Endothelial cell of umbilical vein (primary cell): ENCODE measurements at regions not wholly inside any gene's neighbourhood (a gene's known extent, or its start where the extent isn't known, plus 50 kb on each side); places are given as distances from the start of the nearest gene placed in this dataset.

Experiments
- BruUV-seq: library from RNA; stranded (reverse); fragments of 400-500 nt; replicated peaks from 2 replicates; lab custom pipeline; 2021; lab: Mats Ljungman, UMichigan
- CTCF ChIA-PET: fragments of 300-600, 350-600 bp; sonication (Branson Sonifier 250); formaldehyde crosslinking; loops from one replicate; lab custom pipeline; 2021; ENCODE audit warnings: antibody characterized with exemption, inconsistent platforms; lab: Charles Lee
- POLR2A ChIA-PET: fragments of 300-600, 350-600 bp; sonication (Branson Sonifier 250); formaldehyde crosslinking; loops from one replicate; lab custom pipeline; 2021; ENCODE audit warnings: antibody characterized with exemption, inconsistent platforms; lab: Charles Lee
- DNase-seq: peaks from one replicate; pipeline ENCODE4 v3.0.0-alpha.2; 2011; ENCODE audit warnings: low read depth, low spot score
- FAIRE-seq: peaks from 2 replicates; lab custom pipeline; 2011; peaks lifted over from hg19 to GRCh38; lab: Jason Lieb, UNC
- H2AFZ ChIP-seq: 2 replicates; pipeline ENCODE4 v1.6.0; 2012; ENCODE audit warnings: low read depth, low read length, control low read depth, inconsistent platforms
- H3K27ac ChIP-seq: 2 replicates; pipeline ENCODE4 v1.5.1; 2011; ENCODE audit warnings: low read depth, mild to moderate bottlenecking, control low read depth, low read length, moderate library complexity; ENCODE audit not compliant: insufficient read depth
- H3K27me3 ChIP-seq, 2 experiments: 2 replicates each; pipeline versions ENCODE4 v1.6.0 to v1.6.1; 2011; ENCODE audit warnings: low read length in 2 of 2, mixed read lengths in 1 of 2; ENCODE audit not compliant: control insufficient read depth in 2 of 2, insufficient read depth in 2 of 2
- H3K36me3 ChIP-seq, 2 experiments: 2 replicates in 1 of 2; 3 replicates in 1 of 2; pipeline ENCODE4 v1.5.1; 2011; ENCODE audit warnings: low read length in 2 of 2, mild to moderate bottlenecking in 1 of 2, moderate library complexity in 1 of 2; ENCODE audit not compliant: control insufficient read depth in 2 of 2, insufficient read depth in 2 of 2; ENCODE audit errors: extremely low read depth in 1 of 2
- H3K4me1 ChIP-seq: 3 replicates; pipeline ENCODE4 v1.5.1; 2011; ENCODE audit warnings: mild to moderate bottlenecking, low read length; ENCODE audit not compliant: control insufficient read depth, insufficient read depth; ENCODE audit errors: extremely low read depth
- H3K4me2 ChIP-seq: 2 replicates; pipeline ENCODE4 v1.6.1; 2011; ENCODE audit warnings: low read length, control low read depth, mixed read lengths; ENCODE audit not compliant: insufficient read depth
- H3K4me3 ChIP-seq, 3 experiments: fragments of 200-600 bp in 1 of 3; sonication (generic), shearing (Covaris generic) in 1 of 3; replicated peaks in 1 of 3; 2 replicates each; pipeline ENCODE4 v1.5.1; 2011 to 2016; ENCODE audit warnings: control low read depth in 3 of 3, low read length in 3 of 3, mild to moderate bottlenecking in 2 of 3, inconsistent platforms in 1 of 3, low read depth in 1 of 3, moderate library complexity in 1 of 3; ENCODE audit not compliant: insufficient read depth in 1 of 3
- H3K79me2 ChIP-seq: 2 replicates; pipeline ENCODE4 v1.6.0; 2012; ENCODE audit warnings: low read length, inconsistent platforms; ENCODE audit not compliant: control insufficient read depth, insufficient read depth
- H3K9ac ChIP-seq: replicated peaks from 2 replicates; pipeline ENCODE3; 2011; ENCODE audit warnings: low read length, control low read depth; ENCODE audit not compliant: insufficient read depth; ENCODE audit errors: extremely low read depth
- H3K9me1 ChIP-seq: replicated peaks from 3 replicates; pipeline ENCODE4 v1.6.0; 2011; ENCODE audit warnings: mild to moderate bottlenecking, low read length; ENCODE audit not compliant: control insufficient read depth, insufficient read depth; ENCODE audit errors: extremely low read depth
- H3K9me3 ChIP-seq: replicated peaks from 2 replicates; pipeline ENCODE4 v1.5.1; 2012; ENCODE audit warnings: low read length, inconsistent platforms; ENCODE audit not compliant: control insufficient read depth, insufficient read depth
- H4K20me1 ChIP-seq: replicated peaks from 2 replicates; pipeline ENCODE3; 2011; ENCODE audit warnings: mild to moderate bottlenecking, low read length; ENCODE audit not compliant: control insufficient read depth, insufficient read depth; ENCODE audit errors: extremely low read depth
- EZH2 ChIP-seq: IDR thresholded peaks from 2 replicates; pipeline ENCODE4 v1.6.1; 2012; ENCODE audit warnings: borderline replicate concordance, low read depth, mild to moderate bottlenecking, moderate library complexity, low read length, inconsistent platforms; ENCODE audit not compliant: severe bottlenecking
- FOS ChIP-seq: IDR thresholded peaks from 2 replicates; pipeline ENCODE4 v1.6.1; 2011; ENCODE audit warnings: mild to moderate bottlenecking, low read length, moderate library complexity, borderline replicate concordance; ENCODE audit not compliant: insufficient read depth
- GATA2 ChIP-seq: IDR thresholded peaks from 2 replicates; pipeline ENCODE4 v1.7.0; 2011; ENCODE audit warnings: low read depth, mild to moderate bottlenecking, moderate library complexity, mixed read lengths, low read length; ENCODE audit not compliant: insufficient read length, insufficient read depth
- JUN ChIP-seq: IDR thresholded peaks from 2 replicates; pipeline ENCODE4 v1.6.1; 2011; ENCODE audit warnings: borderline replicate concordance, low read depth; ENCODE audit not compliant: insufficient read length, insufficient read depth
- MYC ChIP-seq: IDR thresholded peaks from one replicate; pipeline ENCODE4 v1.6.1; 2011; ENCODE audit warnings: mild to moderate bottlenecking, low read depth, low read length
- POLR2A ChIP-seq: IDR thresholded peaks from 2 replicates; pipeline ENCODE4 v1.6.1; 2012; ENCODE audit warnings: low read depth, mild to moderate bottlenecking, control low read depth, low read length
- POLR2AphosphoS5 ChIP-seq: IDR thresholded peaks from 2 replicates; pipeline ENCODE4 v1.6.1; 2012; ENCODE audit warnings: low read depth, mild to moderate bottlenecking, control low read depth, low read length, moderate library complexity; ENCODE audit not compliant: insufficient read depth
- dilution Hi-C: fragments of 300-500 bp; cut with MboI; formaldehyde crosslinking; loops from one replicate; pipeline ENCODE4 v1.15.0; 2019; ENCODE audit warnings: low sequenced_read_pairs; ENCODE audit not compliant: extremely low pct_ligation_motif_present
- intact Hi-C: fragments of 100-400 bp; cut with micrococcal nuclease; formaldehyde crosslinking; loops from one replicate; pipeline ENCODE4 v1.10.0; 2022
- TF ChIP-seq, protein P1 (sequence below), 2 donors: IDR thresholded peaks; 1 replicate in 1 of 2; 2 replicates in 1 of 2; pipeline ENCODE4 v1.5.1; 2011; ENCODE audit warnings: low read length in 2 of 2, mild to moderate bottlenecking in 2 of 2, moderate library complexity in 2 of 2, control low read depth in 1 of 2, inconsistent platforms in 1 of 2, low read depth in 1 of 2; ENCODE audit not compliant: insufficient read depth in 1 of 2; ENCODE audit errors: extremely low read depth in 1 of 2
- TF ChIP-seq, protein P2 (sequence below): IDR thresholded peaks from 2 replicates; pipeline ENCODE4 v1.6.1; 2011; ENCODE audit not compliant: insufficient read depth, insufficient read length

DNA sequence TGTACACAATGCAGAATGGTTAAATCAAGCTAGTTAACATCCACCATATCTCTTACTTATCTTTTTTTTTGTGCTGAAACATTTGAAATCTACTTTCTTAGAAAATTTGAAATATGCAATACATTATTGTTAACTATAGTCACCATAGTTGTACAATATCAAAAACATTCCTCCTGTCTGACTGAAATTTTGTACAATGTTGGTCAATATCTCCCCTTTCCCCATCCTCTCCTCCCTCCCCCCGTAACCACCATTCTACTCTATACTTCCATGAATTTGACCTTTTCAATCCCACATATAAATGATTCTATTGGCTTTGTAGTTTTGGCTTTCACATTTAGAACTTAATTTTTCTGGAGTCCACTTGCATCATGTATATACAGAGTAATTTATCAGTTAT, 63.5 kb upstream of the DCD start:
- H3K79me2 ChIP-seq = no peaks in the 10 kb centered on the region
- H4K20me1 ChIP-seq = no peaks in the 10 kb centered on the region
- H3K9me1 ChIP-seq = no peaks in the 10 kb centered on the region
- H3K9me3 ChIP-seq = no peaks in the 10 kb centered on the region
- intact Hi-C loops = no loop called here
- ChIA-PET CTCF (interaction anchor here (2.4 kb wide), 1 partner anchor 10 kb away, joined by 7 read pairs; no protein-coding TSS in a partner anchor), POLR2A (no interaction called here)
- no peak overlapping the region for H3K4me3 ChIP-seq
- no peak overlapping the region for H3K4me2 ChIP-seq
- no peak overlapping the region for H3K27ac ChIP-seq
- no peak overlapping the region for H2AFZ ChIP-seq
- no peak overlapping the region for H3K9ac ChIP-seq
- H3K4me1 ChIP-seq = no peaks in the 10 kb centered on the region
- H3K27me3 ChIP-seq = peaks cover 0 to 4% of the 10 kb centered on the region in 2 experiments
- TF ChIP-seq POLR2AphosphoS5 (no peak), JUN (no peak), POLR2A (no peak), EZH2 (no peak), GATA2 (no peak), FOS (no peak), MYC (no peak)
- TF ChIP-seq, protein P1, sequence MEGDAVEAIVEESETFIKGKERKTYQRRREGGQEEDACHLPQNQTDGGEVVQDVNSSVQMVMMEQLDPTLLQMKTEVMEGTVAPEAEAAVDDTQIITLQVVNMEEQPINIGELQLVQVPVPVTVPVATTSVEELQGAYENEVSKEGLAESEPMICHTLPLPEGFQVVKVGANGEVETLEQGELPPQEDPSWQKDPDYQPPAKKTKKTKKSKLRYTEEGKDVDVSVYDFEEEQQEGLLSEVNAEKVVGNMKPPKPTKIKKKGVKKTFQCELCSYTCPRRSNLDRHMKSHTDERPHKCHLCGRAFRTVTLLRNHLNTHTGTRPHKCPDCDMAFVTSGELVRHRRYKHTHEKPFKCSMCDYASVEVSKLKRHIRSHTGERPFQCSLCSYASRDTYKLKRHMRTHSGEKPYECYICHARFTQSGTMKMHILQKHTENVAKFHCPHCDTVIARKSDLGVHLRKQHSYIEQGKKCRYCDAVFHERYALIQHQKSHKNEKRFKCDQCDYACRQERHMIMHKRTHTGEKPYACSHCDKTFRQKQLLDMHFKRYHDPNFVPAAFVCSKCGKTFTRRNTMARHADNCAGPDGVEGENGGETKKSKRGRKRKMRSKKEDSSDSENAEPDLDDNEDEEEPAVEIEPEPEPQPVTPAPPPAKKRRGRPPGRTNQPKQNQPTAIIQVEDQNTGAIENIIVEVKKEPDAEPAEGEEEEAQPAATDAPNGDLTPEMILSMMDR (IDR thresholded peaks at IDR 0.05; ENCODE audit: extremely low read depth in 1 of 2, insufficient read depth in 1 of 2, low read depth in 1 of 2, low read length in 2 of 2) = no peak
- TF ChIP-seq, protein P2, sequence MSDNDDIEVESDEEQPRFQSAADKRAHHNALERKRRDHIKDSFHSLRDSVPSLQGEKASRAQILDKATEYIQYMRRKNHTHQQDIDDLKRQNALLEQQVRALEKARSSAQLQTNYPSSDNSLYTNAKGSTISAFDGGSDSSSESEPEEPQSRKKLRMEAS = no peak
- no peak for DNase-seq
- no TSS peak for BruUV-seq
- no peaks in the 10 kb centered on the region for H3K36me3 ChIP-seq
- dilution Hi-C loops = no loop called here
- FAIRE-seq = no peak
